Activated CD4-positive, CD25-positive, alpha-beta regulatory T cell (primary cell): ENCODE measurements at regions not wholly inside any gene's neighbourhood (a gene's known extent, or its start where the extent isn't known, plus 50 kb on each side); places are given as distances from the start of the nearest gene placed in this dataset.

ENCODE experiments used
- DNase-seq, 4 experiments: peaks; one replicate each; lab custom pipeline; 2025; lab: John Stamatoyannopoulos, UW

- DNase-seq, result no peak
Observed at GRCh38 chr1:29657816-29658215, 421.5 kb downstream of the PTPRU start.

- DNase-seq, result no peak
Observed at GRCh38 chr1:29655945-29656850, 419.9 kb downstream of the PTPRU start.

DNA sequence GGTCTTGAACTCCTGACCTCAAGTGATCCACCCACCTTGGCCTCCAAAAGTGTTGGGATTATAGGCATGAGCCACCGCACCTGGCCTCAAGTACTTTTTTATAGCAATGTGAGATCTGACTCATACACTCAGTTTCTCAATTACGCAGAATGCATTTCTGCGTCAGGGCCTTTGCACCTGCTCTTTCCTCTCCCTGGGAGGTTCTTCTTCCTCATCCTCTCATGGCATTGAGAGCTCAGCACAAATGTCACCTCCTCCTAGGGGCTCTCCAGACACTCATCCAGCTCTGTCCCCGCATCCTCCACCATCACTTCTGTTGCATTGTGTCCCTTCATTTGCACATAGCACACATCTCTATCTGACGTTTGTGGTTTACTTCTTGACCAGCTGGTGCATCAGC lies 418.8 kb downstream of the PTPRU start:
- no peak for DNase-seq

DNA sequence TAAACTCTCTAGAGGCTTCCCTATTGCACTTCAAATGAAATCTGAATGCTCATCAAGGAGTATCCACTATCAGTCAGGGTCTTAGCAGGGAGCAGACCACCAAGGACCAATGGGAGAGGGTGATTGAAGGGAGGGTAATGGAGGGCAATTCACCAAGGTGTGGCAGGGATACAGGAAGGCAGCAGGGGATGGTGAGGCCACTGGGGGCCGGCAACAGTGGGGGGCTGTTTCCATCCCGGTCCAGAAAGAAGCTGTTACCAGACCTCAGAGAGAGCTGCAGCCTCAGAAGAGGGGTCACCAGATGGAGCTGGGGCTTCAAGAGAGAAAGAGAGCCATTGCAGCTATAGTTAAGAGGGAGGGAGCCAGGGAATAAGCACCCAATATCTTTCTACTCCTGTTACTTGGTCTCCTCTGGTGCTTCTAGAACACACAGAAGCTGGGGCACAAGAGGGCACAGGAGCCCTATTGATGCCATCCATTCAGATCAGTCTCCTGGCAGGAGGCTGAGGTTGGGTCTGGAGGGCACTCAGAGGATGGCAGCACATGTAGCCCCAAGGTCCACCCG lies 417.6 kb downstream of the PTPRU start:
- no peak for DNase-seq

DNA sequence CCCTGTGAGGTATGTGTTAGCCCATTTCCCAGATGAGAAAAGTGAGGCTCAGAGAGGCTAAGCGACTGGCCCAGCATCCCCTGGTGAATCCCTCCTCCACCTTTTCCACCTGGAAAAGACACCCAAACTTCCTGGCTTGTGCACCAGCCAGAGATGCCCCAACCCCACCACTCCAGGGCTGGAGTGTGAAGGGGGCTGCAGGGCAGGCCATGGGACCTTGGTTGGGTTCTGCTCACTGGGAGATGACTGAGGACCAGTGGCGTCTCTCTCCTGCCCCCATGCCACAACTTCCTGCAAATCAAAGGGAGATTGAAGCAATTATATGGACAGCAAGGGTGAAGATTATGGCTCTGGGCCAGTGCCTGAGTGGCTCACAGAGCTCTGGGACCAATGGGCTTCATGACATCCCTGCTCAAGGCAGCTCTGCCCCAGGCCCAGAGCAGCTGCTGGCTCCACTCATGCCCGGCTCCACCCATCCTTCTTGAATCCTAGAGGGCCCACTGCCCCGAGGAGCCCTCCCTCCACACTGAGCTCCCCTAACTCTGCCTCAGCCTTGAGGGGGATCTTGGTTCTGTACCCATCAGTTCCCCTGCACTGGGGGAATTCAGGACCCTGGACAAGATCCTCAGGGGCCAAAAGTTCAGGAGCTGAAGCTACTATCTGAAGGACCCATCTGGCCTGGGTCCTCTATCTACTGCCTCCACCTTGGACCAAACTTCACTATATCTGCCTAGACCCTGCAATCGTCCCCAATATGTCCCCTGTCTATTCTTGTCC lies 416.9 kb downstream of the PTPRU start:
- no peak for DNase-seq

GRCh38 chr1:29651684-29652665 lies 415.7 kb downstream of the PTPRU start:
- DNase-seq, result no peak

- DNase-seq, result no peak
Observed at GRCh38 chr1:29651246-29651645, 414.9 kb downstream of the PTPRU start.

- DNase-seq, result no peak
Observed at GRCh38 chr1:29650476-29650875, 414.2 kb downstream of the PTPRU start.

GRCh38 chr1:29650041-29650400 lies 413.7 kb downstream of the PTPRU start:
- DNase-seq, result no peak

- no peak for DNase-seq
Observed at GRCh38 chr1:29649189-29650040, 413.1 kb downstream of the PTPRU start.

GRCh38 chr1:29648798-29649188 lies 412.5 kb downstream of the PTPRU start:
- no peak for DNase-seq

- no peak for DNase-seq
Observed at GRCh38 chr1:29648026-29648425, 411.7 kb downstream of the PTPRU start.

GRCh38 chr1:29647581-29647980 lies 411.3 kb downstream of the PTPRU start:
- DNase-seq, result no peak

DNA sequence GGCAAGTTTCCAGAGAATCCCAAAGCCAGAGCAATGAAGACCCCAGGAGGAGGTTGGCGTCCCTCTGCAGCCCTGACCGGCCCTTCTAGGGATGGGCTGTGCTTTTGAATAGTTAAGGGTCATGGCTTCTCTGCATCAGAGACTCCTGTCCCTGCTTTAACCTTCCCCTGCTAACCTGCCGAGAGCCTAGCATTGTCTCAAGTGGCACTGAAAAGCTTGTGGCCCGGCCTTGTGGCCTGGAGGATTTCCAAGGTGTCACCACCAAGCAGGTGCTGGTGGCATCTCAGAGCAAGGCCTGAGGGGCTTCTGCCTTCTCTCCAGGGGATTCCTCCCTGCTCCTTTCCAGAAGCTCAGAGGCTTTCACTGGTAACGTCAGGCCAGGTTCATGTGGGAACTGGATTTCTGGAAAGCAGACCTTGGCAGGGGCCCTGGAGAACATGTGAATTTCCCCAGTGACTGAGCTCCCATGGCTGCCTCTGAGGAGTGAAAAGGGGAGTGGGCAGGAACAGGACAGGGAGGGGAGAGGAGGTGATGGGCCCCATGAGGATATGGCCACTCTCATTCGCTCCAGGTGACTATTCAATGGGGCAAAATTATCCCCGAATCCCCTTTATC lies 409.9 kb downstream of the PTPRU start:
- DNase-seq, result no peak

GRCh38 chr1:29645586-29645985 lies 409.3 kb downstream of the PTPRU start:
- DNase-seq, result no peak

DNA sequence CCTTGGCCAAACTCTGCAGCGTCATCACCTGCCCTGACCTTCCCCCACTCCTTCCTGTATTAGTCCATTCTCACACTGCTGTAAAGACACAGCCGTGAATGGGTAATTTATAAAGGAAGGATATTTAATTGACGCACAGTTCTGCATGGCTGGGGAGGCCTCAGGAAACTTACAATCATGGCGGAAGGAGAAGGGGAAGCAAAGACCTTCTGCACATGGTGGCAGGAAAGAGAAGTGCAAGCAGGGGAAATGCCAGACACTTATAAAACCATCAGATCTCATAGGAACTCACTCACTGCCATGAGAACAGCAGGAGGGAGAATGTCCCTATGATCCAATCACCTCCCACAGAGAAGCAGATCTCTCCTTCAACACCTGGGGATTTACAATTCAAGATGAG lies 408.5 kb downstream of the PTPRU start:
- DNase-seq, result no peak

- DNase-seq, result no peak
Observed at GRCh38 chr1:29643838-29644440, 407.6 kb downstream of the PTPRU start.

DNA sequence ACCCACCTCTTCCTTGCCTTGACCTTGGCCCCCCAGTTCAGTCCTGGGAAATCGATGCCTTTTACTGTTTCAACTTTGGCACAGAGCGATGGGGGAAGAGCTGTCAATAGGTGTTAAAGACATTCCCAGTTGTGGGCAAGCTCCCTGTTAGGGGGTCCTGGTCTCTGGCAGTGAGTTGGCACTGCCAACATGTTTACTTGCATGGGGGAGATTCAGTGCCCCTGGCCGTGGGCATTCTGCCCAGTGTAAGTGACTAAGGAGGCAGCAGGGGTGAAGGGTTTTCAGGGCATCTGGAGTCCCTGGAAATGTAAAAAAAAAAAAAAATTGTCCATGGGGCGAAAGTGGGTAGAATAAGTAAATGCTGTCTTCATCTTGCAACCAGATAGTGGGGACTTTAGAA lies 407.0 kb downstream of the PTPRU start:
- DNase-seq, result no peak

GRCh38 chr1:29642519-29642918 lies 406.2 kb downstream of the PTPRU start:
- no peak for DNase-seq

- DNase-seq, result no peak
Observed at GRCh38 chr1:29641921-29642320, 405.6 kb downstream of the PTPRU start.
